ACC112 (cell line): ENCODE measurements at regions not wholly inside any gene's neighbourhood (a gene's known extent, or its start where the extent isn't known, plus 50 kb on each side); places are given as distances from the start of the nearest gene placed in this dataset.
A peak's percentile ranks its signal among the peaks of the same experiment; 100 is the strongest.

Source experiments
- H2AFZ ChIP-seq: fragments of 200-600 bp; sonication (generic); one replicate; pipeline ENCODE4 v1.6.0; 2017; ENCODE audit warnings: antibody characterized with exemption, low read length; ENCODE audit not compliant: unreplicated experiment
- H3K27ac ChIP-seq: fragments of 200-600 bp; sonication (generic); 2 replicates; pipeline ENCODE4 v1.5.1; 2014; ENCODE audit warnings: low read depth, mild to moderate bottlenecking, antibody characterized with exemption, low read length, moderate library complexity
- H3K27me3 ChIP-seq: fragments of 200-600 bp; sonication (generic); 2 replicates; pipeline ENCODE4 v1.6.1; 2014; ENCODE audit warnings: mild to moderate bottlenecking, antibody characterized with exemption, low read length, moderate library complexity, mixed read lengths; ENCODE audit not compliant: insufficient read depth
- H3K36me3 ChIP-seq: fragments of 200-600 bp; sonication (generic); 2 replicates; pipeline ENCODE4 v1.6.1; 2016; ENCODE audit warnings: mild to moderate bottlenecking, antibody characterized with exemption, low read length, moderate library complexity, mixed read lengths; ENCODE audit not compliant: insufficient read depth
- H3K4me1 ChIP-seq: fragments of 200-600 bp; sonication (generic); one replicate; pipeline ENCODE4 v1.6.1; 2016; ENCODE audit warnings: low read length, mixed read lengths; ENCODE audit not compliant: insufficient read depth, unreplicated experiment, control insufficient read depth
- H3K4me3 ChIP-seq: fragments of 200-600 bp; sonication (generic); 2 replicates; pipeline ENCODE4 v1.5.1; 2014; ENCODE audit warnings: mild to moderate bottlenecking, low read depth, low read length
- H3K79me2 ChIP-seq: fragments of 200-600 bp; sonication (generic); one replicate; pipeline ENCODE4 v1.6.0; 2016; ENCODE audit warnings: low read length; ENCODE audit not compliant: control insufficient read depth, unreplicated experiment, insufficient read depth

GRCh38 chr13:106182404-106182803 lies 353.1 kb downstream of the EFNB2 start:
- H3K4me3 ChIP-seq, result no peak overlapping the region
- H3K36me3 ChIP-seq, result no peaks in the 10 kb centered on the region
- H3K27ac ChIP-seq, result 0 out of 2 replicates have a peak overlapping the region, but pooled peaks have one; percentile 35
- peaks cover 13% of the 10 kb centered on the region for H3K4me1 ChIP-seq
- H3K79me2 ChIP-seq, result no peaks in the 10 kb centered on the region
- H2AFZ ChIP-seq, result no peak overlapping the region
- H3K27me3 ChIP-seq, result no peaks in the 10 kb centered on the region

- H3K79me2 ChIP-seq, result no peaks in the 10 kb centered on the region
- H2AFZ ChIP-seq, result no peak overlapping the region
- H3K4me1 ChIP-seq, result peaks cover 28% of the 10 kb centered on the region
- no peaks in the 10 kb centered on the region for H3K27me3 ChIP-seq
- H3K27ac ChIP-seq, result no peak overlapping the region
- H3K4me3 ChIP-seq, result no peak overlapping the region
- no peaks in the 10 kb centered on the region for H3K36me3 ChIP-seq
These were observed 356.6 kb downstream of the EFNB2 start for GRCh38 chr13:106178816-106179215.

- Histone ChIP-seq H3K27ac (no peak overlapping the region), H3K79me2 (no peaks in the 10 kb centered on the region), H3K27me3 (no peaks in the 10 kb centered on the region), H3K4me3 (no peak overlapping the region), H3K4me1 (peaks cover 18% of the 10 kb centered on the region), H2AFZ (no peak overlapping the region), H3K36me3 (no peaks in the 10 kb centered on the region)
These were observed 358.3 kb downstream of the EFNB2 start for GRCh38 chr13:106177146-106177545.

- Histone ChIP-seq H3K27ac (no peak overlapping the region), H2AFZ (peak overlapping the region; percentile 83), H3K4me3 (no peak overlapping the region), H3K36me3 (no peaks in the 10 kb centered on the region), H3K27me3 (no peaks in the 10 kb centered on the region), H3K4me1 (peaks cover 14% of the 10 kb centered on the region), H3K79me2 (no peaks in the 10 kb centered on the region)
These were observed 359.3 kb downstream of the EFNB2 start for GRCh38 chr13:106176117-106176516.

GRCh38 chr13:106173891-106174610 lies 361.4 kb downstream of the EFNB2 start:
- Histone ChIP-seq H2AFZ (no peak overlapping the region), H3K27ac (no peak overlapping the region), H3K27me3 (no peaks in the 10 kb centered on the region), H3K4me3 (no peak overlapping the region), H3K36me3 (no peaks in the 10 kb centered on the region), H3K4me1 (peaks cover 14% of the 10 kb centered on the region), H3K79me2 (no peaks in the 10 kb centered on the region)

- Histone ChIP-seq H3K36me3 (no peaks in the 10 kb centered on the region), H3K79me2 (no peaks in the 10 kb centered on the region), H3K4me1 (peaks cover 14% of the 10 kb centered on the region), H2AFZ (no peak overlapping the region), H3K4me3 (no peak overlapping the region), H3K27me3 (no peaks in the 10 kb centered on the region), H3K27ac (no peak overlapping the region)
These were observed 362.1 kb downstream of the EFNB2 start for GRCh38 chr13:106173346-106173745.

GRCh38 chr13:106172176-106172905 lies 363.1 kb downstream of the EFNB2 start:
- Histone ChIP-seq H2AFZ (no peak overlapping the region), H3K27ac (no peak overlapping the region), H3K36me3 (no peaks in the 10 kb centered on the region), H3K27me3 (no peaks in the 10 kb centered on the region), H3K4me1 (peaks cover 14% of the 10 kb centered on the region), H3K79me2 (no peaks in the 10 kb centered on the region), H3K4me3 (no peak overlapping the region)

GRCh38 chr13:106163426-106163825 lies 372.0 kb downstream of the EFNB2 start:
- Histone ChIP-seq H3K79me2 (no peaks in the 10 kb centered on the region), H3K36me3 (no peaks in the 10 kb centered on the region), H3K27me3 (no peaks in the 10 kb centered on the region), H2AFZ (no peak overlapping the region), H3K4me1 (peaks cover 6% of the 10 kb centered on the region), H3K4me3 (no peak overlapping the region), H3K27ac (no peak overlapping the region)

- Histone ChIP-seq H3K36me3 (no peaks in the 10 kb centered on the region), H3K4me3 (no peak overlapping the region), H3K27ac (0 out of 2 replicates have a peak overlapping the region, but pooled peaks have one; percentile 10), H2AFZ (peak overlapping the region; percentile 45), H3K79me2 (no peaks in the 10 kb centered on the region), H3K4me1 (peaks cover 14% of the 10 kb centered on the region), H3K27me3 (no peaks in the 10 kb centered on the region)
These were observed 374.3 kb downstream of the EFNB2 start for GRCh38 chr13:106161146-106161545.

GRCh38 chr13:106159295-106160195 lies 375.9 kb downstream of the EFNB2 start:
- Histone ChIP-seq H3K27ac (no peak overlapping the region), H3K36me3 (no peaks in the 10 kb centered on the region), H2AFZ (no peak overlapping the region)

More at GRCh38 chr13:106159295-106160195, 375.9 kb downstream of the EFNB2 start:
- Histone ChIP-seq H3K79me2 (no peaks in the 10 kb centered on the region), H3K4me1 (peaks cover 26% of the 10 kb centered on the region), H3K4me3 (no peak overlapping the region), H3K27me3 (no peaks in the 10 kb centered on the region)
